ENCODE measurements at regions not wholly inside any gene's neighbourhood (a gene's known extent, or its start where the extent isn't known, plus 50 kb on each side); places are given as distances from the start of the nearest gene placed in this dataset.

- DNase-seq (ENCODE audit: low read depth): no peak
- no peak overlapping the region for H3K4me3 ChIP-seq (ENCODE audit: low read depth, low read length)
- TF ChIP-seq CTCF (IDR thresholded peaks at IDR 0.05; ENCODE audit: insufficient read depth, low read depth, low read length): no peak
Measured at GRCh38 chr2:144753416-144753815, 233.5 kb upstream of the ZEB2 start.

GRCh38 chr2:144751142-144751905, 231.4 kb upstream of the ZEB2 start:
- no peak for TF ChIP-seq CTCF (IDR thresholded peaks at IDR 0.05; ENCODE audit: insufficient read depth, low read depth, low read length)
- H3K4me3 ChIP-seq (ENCODE audit: low read depth, low read length): no peak overlapping the region
- DNase-seq (ENCODE audit: low read depth): no peak

GRCh38 chr2:144749188-144749587, 229.3 kb upstream of the ZEB2 start:
- no peak for DNase-seq (ENCODE audit: low read depth)
- TF ChIP-seq CTCF (IDR thresholded peaks at IDR 0.05; ENCODE audit: insufficient read depth, low read depth, low read length): no peak
- H3K4me3 ChIP-seq (ENCODE audit: low read depth, low read length): no peak overlapping the region

- no peak for DNase-seq (ENCODE audit: low read depth)
- H3K4me3 ChIP-seq (ENCODE audit: low read depth, low read length): no peak overlapping the region
- no peak for TF ChIP-seq CTCF (IDR thresholded peaks at IDR 0.05; ENCODE audit: insufficient read depth, low read depth, low read length)
Measured at GRCh38 chr2:144748443-144748842, 228.5 kb upstream of the ZEB2 start.

- no peak overlapping the region for H3K4me3 ChIP-seq (ENCODE audit: low read depth, low read length)
- DNase-seq (ENCODE audit: low read depth): no peak
- no peak for TF ChIP-seq CTCF (IDR thresholded peaks at IDR 0.05; ENCODE audit: insufficient read depth, low read depth, low read length)
Measured at GRCh38 chr2:144747571-144747970, 227.7 kb upstream of the ZEB2 start.

GRCh38 chr2:144745424-144745823, 225.5 kb upstream of the ZEB2 start:
- TF ChIP-seq CTCF (IDR thresholded peaks at IDR 0.05; ENCODE audit: insufficient read depth, low read depth, low read length): no peak
- DNase-seq (ENCODE audit: low read depth): no peak
- H3K4me3 ChIP-seq (ENCODE audit: low read depth, low read length): no peak overlapping the region

GRCh38 chr2:144738749-144739148, 218.8 kb upstream of the ZEB2 start:
- no peak for DNase-seq (ENCODE audit: low read depth)
- no peak overlapping the region for H3K4me3 ChIP-seq (ENCODE audit: low read depth, low read length)
- TF ChIP-seq CTCF (IDR thresholded peaks at IDR 0.05; ENCODE audit: insufficient read depth, low read depth, low read length): no peak
